GM12864 (cell line): ENCODE measurements at regions not wholly inside any gene's neighbourhood (a gene's known extent, or its start where the extent isn't known, plus 50 kb on each side); places are given as distances from the start of the nearest gene placed in this dataset.

ENCODE experiments used
- DNase-seq: peaks from one replicate; pipeline ENCODE4 v3.0.0-alpha.2; 2011; ENCODE audit warnings: low read depth
- H3K4me3 ChIP-seq: 2 replicates; pipeline ENCODE4 v1.5.1; 2011; ENCODE audit warnings: mild to moderate bottlenecking, low read depth, low read length, control low read depth
- TF ChIP-seq, protein P1 (sequence below): IDR thresholded peaks from 2 replicates; pipeline ENCODE4 v1.5.1; 2011; ENCODE audit warnings: low read depth, mild to moderate bottlenecking, moderate library complexity, low read length, control low read depth, inconsistent platforms; ENCODE audit errors: missing control alignments

DNA sequence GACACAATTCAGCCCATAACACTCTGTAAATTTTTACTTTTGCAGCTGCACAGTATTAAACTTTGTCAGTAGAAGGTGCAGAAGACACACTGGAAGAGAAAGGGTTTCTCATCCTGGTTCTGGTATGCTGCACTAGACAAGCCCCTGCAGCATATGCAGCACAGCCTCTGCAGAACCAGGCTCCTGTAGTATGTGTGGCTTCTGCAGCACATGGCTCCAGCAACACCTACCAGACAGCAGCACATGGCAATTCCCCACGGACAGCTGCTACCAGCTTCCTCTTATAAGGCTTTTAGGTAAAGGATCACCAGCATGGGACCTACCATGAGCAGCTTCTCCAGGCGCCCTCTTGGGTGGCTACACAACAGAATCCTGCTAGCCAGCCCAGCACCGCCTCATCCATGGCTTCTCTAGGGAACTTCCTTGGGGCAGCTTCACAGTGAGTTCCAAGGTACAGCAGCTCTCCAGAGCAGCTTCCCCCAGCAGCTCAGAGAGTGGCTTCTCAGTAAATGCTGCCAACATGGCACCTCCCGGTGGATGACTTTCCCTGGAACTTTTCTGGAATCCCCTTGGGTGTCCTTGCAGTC is 534.4 kb upstream of the CXADR start:
- TF ChIP-seq, protein P1, sequence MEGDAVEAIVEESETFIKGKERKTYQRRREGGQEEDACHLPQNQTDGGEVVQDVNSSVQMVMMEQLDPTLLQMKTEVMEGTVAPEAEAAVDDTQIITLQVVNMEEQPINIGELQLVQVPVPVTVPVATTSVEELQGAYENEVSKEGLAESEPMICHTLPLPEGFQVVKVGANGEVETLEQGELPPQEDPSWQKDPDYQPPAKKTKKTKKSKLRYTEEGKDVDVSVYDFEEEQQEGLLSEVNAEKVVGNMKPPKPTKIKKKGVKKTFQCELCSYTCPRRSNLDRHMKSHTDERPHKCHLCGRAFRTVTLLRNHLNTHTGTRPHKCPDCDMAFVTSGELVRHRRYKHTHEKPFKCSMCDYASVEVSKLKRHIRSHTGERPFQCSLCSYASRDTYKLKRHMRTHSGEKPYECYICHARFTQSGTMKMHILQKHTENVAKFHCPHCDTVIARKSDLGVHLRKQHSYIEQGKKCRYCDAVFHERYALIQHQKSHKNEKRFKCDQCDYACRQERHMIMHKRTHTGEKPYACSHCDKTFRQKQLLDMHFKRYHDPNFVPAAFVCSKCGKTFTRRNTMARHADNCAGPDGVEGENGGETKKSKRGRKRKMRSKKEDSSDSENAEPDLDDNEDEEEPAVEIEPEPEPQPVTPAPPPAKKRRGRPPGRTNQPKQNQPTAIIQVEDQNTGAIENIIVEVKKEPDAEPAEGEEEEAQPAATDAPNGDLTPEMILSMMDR, result no peak
- DNase-seq, result no peak

DNA sequence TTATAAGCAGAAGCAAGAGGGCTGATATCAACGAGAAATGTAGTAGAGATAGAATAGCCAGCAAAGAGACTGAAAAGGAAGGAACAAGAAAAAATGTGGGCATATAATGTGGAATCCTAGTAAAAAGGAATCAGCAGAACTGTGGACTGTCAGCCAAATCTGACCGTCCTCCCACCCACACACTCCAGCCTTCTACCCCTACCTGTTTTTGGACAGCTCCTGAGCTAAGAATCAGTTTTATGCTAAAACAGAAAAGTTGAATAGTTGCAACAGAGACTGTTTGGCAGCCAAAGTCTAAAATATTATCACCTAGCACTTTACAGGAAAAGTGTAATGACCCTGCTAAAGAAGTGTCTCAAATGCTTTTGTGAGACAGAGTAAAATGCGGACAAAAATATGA is 533.3 kb upstream of the CXADR start:
- no peak for DNase-seq
- no peak overlapping the region for H3K4me3 ChIP-seq
- TF ChIP-seq, protein P1, result no peak

More for the DNA sequence above, 534.4 kb upstream of the CXADR start:
- H3K4me3 ChIP-seq, result no peak overlapping the region

DNA sequence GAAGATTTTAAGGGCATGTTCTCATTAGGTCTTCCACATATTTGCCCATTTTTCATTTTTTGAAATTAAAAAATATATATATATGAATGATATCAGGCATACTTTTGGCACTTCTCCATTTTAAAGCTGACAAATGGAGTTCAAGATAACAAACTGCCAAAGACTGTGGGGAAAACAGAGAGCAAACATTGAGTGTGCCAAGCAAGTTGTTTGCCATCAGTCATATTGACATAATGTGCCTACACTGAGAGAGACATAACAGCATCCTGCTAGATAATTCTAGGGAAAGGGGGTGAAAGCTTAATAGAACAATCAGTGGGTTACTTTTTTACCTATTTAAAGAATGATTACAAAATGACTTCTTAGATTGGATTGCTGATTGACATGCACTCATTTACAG is 529.4 kb upstream of the CXADR start:
- TF ChIP-seq, protein P1, result no peak
- DNase-seq, result no peak
- H3K4me3 ChIP-seq, result no peak overlapping the region

- no peak for DNase-seq
- no peak overlapping the region for H3K4me3 ChIP-seq
- TF ChIP-seq, protein P1, result no peak
Observed at GRCh38 chr21:16992448-16992847, 520.4 kb upstream of the CXADR start.

DNA sequence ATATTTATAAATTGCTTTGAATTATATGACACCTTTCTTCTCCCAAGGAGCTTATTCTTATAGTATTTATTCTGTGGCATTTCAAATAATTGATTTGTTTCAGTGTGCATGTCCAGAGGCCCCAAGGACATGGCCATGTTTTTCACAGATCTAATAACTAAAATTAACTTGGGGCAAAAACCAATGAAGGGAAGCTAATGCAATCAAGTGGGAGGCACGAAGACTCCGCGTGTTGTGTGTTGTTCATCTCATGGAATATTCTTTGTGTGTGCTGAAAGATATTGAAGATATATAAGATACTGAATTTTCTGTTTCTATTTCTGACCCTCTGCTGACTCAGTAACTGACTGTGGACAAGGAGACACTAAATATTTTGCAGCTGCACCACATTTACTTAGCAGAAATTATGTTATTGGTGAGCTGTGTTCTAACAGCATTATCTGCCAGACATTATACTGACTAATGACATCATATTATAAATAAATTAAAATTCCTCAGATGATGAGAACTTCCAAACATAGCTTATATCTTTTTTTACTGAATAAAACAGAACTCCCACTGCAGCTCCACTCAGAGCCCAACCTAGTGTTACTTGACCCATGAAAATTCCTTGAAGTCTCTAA is 519.3 kb upstream of the CXADR start:
- no peak overlapping the region for H3K4me3 ChIP-seq
- DNase-seq, result no peak
- TF ChIP-seq, protein P1, result no peak

GRCh38 chr21:17002594-17003257 is 510.1 kb upstream of the CXADR start:
- TF ChIP-seq, protein P1, result no peak
- no peak for DNase-seq
- no peak overlapping the region for H3K4me3 ChIP-seq

DNA sequence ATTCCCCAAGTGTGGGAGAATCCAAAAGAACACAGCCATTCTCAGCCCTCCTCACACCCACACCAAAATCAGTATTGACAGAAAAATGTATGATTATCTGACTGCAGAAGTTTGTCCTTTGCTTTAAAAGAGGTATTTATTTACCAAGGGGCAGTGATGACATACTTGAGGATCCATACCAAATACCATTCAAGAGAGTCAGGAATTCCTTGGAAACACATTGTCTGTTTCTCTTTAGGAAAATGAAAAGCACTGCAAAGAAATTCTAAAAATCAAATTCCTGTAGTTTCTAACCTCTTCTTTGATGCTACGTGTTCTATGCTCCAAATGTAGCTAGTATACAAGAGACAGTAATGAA is 509.6 kb upstream of the CXADR start:
- TF ChIP-seq, protein P1, result no peak
- H3K4me3 ChIP-seq, result no peak overlapping the region
- no peak for DNase-seq
